T-helper 17 cell (primary cell): ENCODE measurements at regions not wholly inside any gene's neighbourhood (a gene's known extent, or its start where the extent isn't known, plus 50 kb on each side); places are given as distances from the start of the nearest gene placed in this dataset.

Experiments
- ATAC-seq: fragments of 150-1000 bp; cut with Tn5 transposase; 2 replicates; pipeline ENCODE4 v1.10.0; 2021; ENCODE audit warnings: mild to moderate bottlenecking, moderate library complexity
- DNase-seq, 3 donors: peaks; one replicate each; pipeline versions ENCODE4 v3.0.0 to v3.0.0-alpha.2; 2020 to 2021
- H3K9me3 ChIP-seq: one replicate; pipeline ENCODE4 v1.7.0; 2013; ENCODE audit warnings: low read length, mild to moderate bottlenecking; ENCODE audit not compliant: control insufficient read depth, poor library complexity, severe bottlenecking
- H3K27ac Mint-ChIP-seq: one replicate; pipeline ENCODE4 v1.8.0; 2022; ENCODE audit warnings: mild to moderate bottlenecking, moderate library complexity, mixed read lengths
- H3K27me3 Mint-ChIP-seq: one replicate; pipeline ENCODE4 v1.8.0; 2022; ENCODE audit warnings: mixed read lengths
- H3K36me3 Mint-ChIP-seq: one replicate; pipeline ENCODE4 v1.8.0; 2022; ENCODE audit warnings: low read depth, mixed read lengths
- H3K4me1 Mint-ChIP-seq: one replicate; pipeline ENCODE4 v1.8.0; 2022; ENCODE audit warnings: mild to moderate bottlenecking, mixed read lengths
- H3K4me3 Mint-ChIP-seq: one replicate; pipeline ENCODE4 v1.8.0; 2022; ENCODE audit warnings: mild to moderate bottlenecking, moderate library complexity, mixed read lengths

DNA sequence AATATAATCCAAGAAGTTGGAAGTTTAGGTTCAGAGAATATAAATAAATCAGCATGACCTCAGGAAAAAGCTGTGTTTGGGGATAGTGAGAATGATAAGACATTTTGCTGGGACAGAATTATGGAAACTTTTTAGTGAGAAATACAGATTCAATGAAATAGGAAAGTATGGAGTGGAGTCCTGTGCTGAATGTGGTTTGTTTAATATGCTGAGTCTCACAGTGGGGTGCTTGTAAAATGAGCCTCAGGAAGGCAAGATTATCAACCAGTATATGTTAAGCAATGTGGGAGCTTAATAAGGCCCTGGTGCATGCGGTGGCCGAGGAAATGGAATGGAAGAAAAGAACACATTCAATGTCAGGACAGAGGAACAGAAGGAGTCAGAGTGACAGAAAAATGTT, 1554.7 kb upstream of the TENM3 start:
- Mint-ChIP-seq H3K27me3 (no peaks in the 10 kb centered on the region), H3K4me3 (no peak overlapping the region), H3K4me1 (no peaks in the 10 kb centered on the region), H3K36me3 (no peaks in the 10 kb centered on the region), H3K27ac (no peak overlapping the region)
- DNase-seq (no peak), ATAC-seq (no peak)
- no peaks in the 10 kb centered on the region for H3K9me3 ChIP-seq

- H3K9me3 ChIP-seq = no peaks in the 10 kb centered on the region
- no peak for DNase-seq
- no peaks in the 10 kb centered on the region for H3K4me1 Mint-ChIP-seq
- H3K4me3 Mint-ChIP-seq = no peak overlapping the region
- ATAC-seq = no peak
- no peaks in the 10 kb centered on the region for H3K36me3 Mint-ChIP-seq
- H3K27ac Mint-ChIP-seq = no peak overlapping the region
- H3K27me3 Mint-ChIP-seq = no peaks in the 10 kb centered on the region
These were observed 1548.3 kb upstream of the TENM3 start for GRCh38 chr4:180694875-180695274.

DNA sequence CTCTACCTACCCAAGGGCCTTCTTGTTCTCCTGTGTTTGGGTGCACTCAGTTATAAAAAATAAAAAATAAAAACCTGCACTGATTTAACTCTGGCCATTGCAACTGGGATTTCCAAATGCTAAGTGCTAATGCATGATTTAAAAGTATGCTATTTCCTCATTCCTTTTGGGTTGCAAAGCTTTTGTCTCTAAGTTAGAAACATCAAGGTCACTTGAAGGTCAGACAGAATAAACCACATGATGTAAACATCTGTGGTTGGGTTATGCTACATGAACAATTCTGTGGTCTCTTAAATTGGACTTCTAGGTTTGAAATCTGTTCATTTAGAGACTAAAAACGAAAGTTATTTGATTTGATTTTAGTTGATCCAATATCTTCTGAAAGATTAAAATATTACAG, 1547.4 kb upstream of the TENM3 start:
- Mint-ChIP-seq H3K27me3 (no peaks in the 10 kb centered on the region), H3K27ac (no peak overlapping the region), H3K4me3 (no peak overlapping the region), H3K4me1 (no peaks in the 10 kb centered on the region), H3K36me3 (no peaks in the 10 kb centered on the region)
- H3K9me3 ChIP-seq = no peaks in the 10 kb centered on the region
- DNase-seq = no peak
- no peak for ATAC-seq

DNA sequence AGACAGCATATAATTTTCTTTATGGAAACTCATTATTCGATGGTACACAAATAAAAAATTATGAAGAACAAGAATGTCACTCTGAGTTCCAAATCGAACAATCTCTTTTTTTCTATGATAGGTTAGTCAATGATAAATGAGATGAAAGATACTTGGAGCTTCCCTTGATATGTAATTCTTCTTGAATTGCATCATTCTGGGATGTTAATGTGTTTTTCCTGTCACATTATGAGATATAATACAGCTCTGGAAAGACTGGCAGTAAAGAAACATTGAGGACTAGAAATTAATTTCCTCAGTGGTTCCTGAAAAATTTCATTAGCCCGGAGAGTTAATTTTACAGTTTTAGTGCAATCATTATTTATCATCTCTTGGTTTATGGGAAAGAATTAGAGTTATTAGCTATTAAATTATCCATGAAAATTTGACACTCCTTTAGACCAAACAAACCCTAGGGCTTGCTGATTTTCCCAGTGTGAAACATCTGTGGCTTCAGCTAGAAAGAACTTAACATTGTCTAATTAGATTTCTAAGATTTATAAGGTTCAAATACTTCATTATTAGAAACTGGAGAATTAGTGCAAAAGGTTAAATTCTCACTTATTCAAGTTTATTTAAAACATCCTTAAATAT, 1546.6 kb upstream of the TENM3 start:
- no peaks in the 10 kb centered on the region for H3K4me1 Mint-ChIP-seq
- DNase-seq = no peak
- H3K27me3 Mint-ChIP-seq = no peaks in the 10 kb centered on the region
- H3K4me3 Mint-ChIP-seq = no peak overlapping the region
- H3K27ac Mint-ChIP-seq = no peak overlapping the region
- no peaks in the 10 kb centered on the region for H3K36me3 Mint-ChIP-seq
- ATAC-seq = no peak
- no peaks in the 10 kb centered on the region for H3K9me3 ChIP-seq

DNA sequence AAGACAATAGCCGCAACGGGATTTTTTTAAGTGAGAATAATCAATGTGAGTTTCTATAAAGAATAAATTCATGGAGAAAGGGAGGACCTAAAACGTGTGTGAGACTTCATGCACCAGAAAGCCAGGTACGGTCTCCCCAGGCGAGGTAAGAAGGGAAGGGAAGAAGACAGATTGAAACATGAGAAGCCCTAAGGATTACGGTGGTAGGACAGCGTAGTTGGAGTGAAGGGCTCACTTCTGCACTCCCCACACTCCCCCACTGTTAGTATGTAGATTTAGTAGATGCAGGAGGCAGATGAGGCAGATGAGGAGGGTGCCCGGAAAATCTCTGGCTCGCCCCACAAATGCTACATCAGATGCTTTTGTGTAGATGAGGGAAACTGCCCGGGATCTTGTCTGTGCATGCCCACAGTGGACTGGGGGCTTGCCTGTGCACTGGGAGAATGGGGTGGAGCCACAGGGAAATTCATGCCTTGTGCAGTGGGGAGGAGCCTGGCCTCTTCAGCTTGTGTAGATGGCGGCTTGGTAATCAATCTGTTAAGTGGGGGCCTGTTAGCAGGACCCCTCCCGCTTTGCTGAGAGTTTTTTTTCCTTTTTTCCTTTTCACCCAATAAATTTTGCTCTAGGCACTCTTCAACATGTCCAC, 1544.5 kb upstream of the TENM3 start:
- no peaks in the 10 kb centered on the region for H3K9me3 ChIP-seq
- Mint-ChIP-seq H3K36me3 (no peaks in the 10 kb centered on the region), H3K4me3 (no peak overlapping the region), H3K27ac (no peak overlapping the region), H3K27me3 (no peaks in the 10 kb centered on the region), H3K4me1 (no peaks in the 10 kb centered on the region)
- no peak for ATAC-seq
- DNase-seq = no peak

- H3K9me3 ChIP-seq = no peaks in the 10 kb centered on the region
- ATAC-seq = no peak
- Mint-ChIP-seq H3K36me3 (no peaks in the 10 kb centered on the region), H3K27me3 (no peaks in the 10 kb centered on the region), H3K4me1 (no peaks in the 10 kb centered on the region), H3K4me3 (no peak overlapping the region), H3K27ac (no peak overlapping the region)
- no peak for DNase-seq
These were observed 1536.4 kb upstream of the TENM3 start for GRCh38 chr4:180706766-180707165.

DNA sequence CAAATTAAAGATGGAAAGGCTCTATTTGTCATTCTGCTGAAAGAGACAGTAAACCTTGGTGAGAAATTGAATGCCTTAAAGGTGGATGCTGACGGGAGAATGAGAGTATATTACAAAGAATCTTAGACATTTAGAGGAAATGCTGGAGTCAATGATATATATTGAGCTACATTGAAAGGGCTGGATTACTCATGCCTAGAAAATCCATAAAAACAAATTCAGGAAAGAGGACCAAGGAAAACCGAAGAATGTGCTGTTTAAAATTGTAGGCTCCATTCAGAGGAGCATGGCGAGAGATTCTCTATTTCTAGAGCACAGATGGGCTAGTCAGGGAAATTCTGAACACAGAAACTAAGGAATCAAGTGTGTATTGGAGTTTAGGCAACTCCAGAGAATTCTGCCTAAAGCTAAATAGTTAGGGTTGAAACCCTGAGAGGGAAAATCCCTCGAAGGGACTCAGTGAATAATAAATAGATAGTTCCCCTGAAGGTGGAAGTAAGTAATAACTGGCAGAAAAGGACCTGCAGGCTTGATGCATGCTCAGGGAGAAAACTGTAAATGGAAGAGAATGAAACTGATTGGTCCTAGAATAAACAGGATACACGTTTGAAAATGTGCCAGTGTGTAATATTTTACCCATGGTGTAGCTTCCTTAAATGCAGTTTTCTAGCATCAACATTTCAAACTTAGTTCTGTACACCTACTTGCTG, 1532.4 kb upstream of the TENM3 start:
- no peaks in the 10 kb centered on the region for H3K9me3 ChIP-seq
- ATAC-seq (no peak), DNase-seq (no peak)
- Mint-ChIP-seq H3K4me1 (no peaks in the 10 kb centered on the region), H3K27me3 (no peaks in the 10 kb centered on the region), H3K27ac (no peak overlapping the region), H3K36me3 (no peaks in the 10 kb centered on the region), H3K4me3 (no peak overlapping the region)

GRCh38 chr4:180717451-180718033, 1525.7 kb upstream of the TENM3 start:
- no peak overlapping the region for H3K4me3 Mint-ChIP-seq
- no peaks in the 10 kb centered on the region for H3K27me3 Mint-ChIP-seq
- ATAC-seq = no peak
- no peak overlapping the region for H3K27ac Mint-ChIP-seq
- no peak for DNase-seq
- no peaks in the 10 kb centered on the region for H3K9me3 ChIP-seq
- no peaks in the 10 kb centered on the region for H3K36me3 Mint-ChIP-seq
- H3K4me1 Mint-ChIP-seq = no peaks in the 10 kb centered on the region

GRCh38 chr4:180721356-180721755, 1521.8 kb upstream of the TENM3 start:
- H3K27ac Mint-ChIP-seq = no peak overlapping the region
- DNase-seq (no peak), ATAC-seq (no peak)
- H3K4me1 Mint-ChIP-seq = no peaks in the 10 kb centered on the region
- H3K9me3 ChIP-seq = no peaks in the 10 kb centered on the region
- no peak overlapping the region for H3K4me3 Mint-ChIP-seq
- no peaks in the 10 kb centered on the region for H3K27me3 Mint-ChIP-seq
- H3K36me3 Mint-ChIP-seq = no peaks in the 10 kb centered on the region

DNA sequence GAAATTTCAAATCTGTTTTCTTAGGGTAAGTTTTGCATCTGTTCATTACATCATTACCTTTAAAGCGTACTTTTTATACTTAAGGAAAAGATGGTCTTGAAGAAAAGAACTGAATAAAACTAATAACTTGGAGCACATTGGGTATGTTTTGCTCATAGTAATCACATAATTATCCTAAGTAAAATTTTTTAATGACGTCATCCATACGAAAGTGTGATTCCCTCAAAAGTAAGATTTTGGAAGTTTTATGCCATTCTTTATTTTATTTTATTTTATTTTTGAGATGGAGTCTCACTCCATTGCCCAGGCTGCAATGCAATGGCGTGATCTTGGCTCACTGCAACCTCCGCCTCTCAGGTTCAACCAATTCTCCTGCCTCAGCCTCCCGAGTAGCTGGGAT, 1516.6 kb upstream of the TENM3 start:
- Mint-ChIP-seq H3K27me3 (no peaks in the 10 kb centered on the region), H3K4me3 (no peak overlapping the region), H3K27ac (no peak overlapping the region), H3K36me3 (no peaks in the 10 kb centered on the region), H3K4me1 (no peaks in the 10 kb centered on the region)
- DNase-seq (no peak), ATAC-seq (no peak)
- no peaks in the 10 kb centered on the region for H3K9me3 ChIP-seq

DNA sequence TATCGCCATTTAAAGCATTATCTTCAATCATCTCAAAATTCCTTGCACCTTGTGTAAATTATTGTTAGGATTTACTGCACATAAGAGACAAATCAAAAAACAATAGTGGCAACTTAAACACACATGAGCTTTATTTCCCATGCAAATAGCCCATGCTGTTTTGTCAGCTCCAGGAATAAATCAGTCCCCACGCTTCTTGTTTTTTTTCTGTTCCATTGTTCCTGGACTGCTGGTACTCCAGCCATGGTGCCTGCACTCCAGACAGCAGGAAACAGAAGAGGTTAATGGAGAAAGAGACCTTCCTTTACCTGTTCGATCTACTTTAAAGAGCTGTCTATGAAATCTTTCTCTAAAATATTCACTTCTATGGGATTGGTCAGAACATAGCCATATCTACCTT, 1515.7 kb upstream of the TENM3 start:
- Mint-ChIP-seq H3K4me1 (no peaks in the 10 kb centered on the region), H3K27me3 (no peaks in the 10 kb centered on the region), H3K27ac (no peak overlapping the region), H3K4me3 (no peak overlapping the region), H3K36me3 (no peaks in the 10 kb centered on the region)
- no peaks in the 10 kb centered on the region for H3K9me3 ChIP-seq
- DNase-seq = no peak
- no peak for ATAC-seq

DNA sequence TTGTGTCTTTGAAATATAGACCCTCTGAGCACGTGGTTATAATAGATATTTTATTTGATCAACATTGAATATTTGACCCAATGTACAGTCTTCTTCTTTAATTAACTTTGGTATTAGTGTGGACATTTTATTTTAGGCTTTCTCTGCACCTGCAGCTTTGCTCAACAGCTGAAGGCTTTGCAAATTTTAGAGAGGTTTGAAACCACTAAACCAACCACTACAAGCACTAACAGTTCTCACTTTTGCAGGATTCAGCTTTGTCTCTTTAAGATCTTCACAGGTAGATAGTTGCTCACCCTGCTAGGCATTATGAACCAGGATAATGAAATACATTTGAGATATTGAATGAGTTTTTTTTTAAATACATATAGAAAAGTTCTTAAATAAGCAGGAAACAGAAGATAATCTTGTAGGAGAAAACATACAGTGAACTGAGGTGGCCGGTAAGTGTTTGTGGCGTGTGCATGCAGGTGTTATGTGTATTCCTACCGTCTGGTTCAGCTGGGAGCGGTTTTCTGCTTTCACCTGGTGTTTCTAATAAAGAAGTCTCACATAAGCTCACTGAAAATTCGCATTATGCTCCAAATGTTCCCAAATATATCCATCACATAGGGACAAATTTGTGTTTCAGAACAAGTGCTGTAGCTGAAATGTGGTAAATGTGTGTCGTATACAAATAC, 1508.3 kb upstream of the TENM3 start:
- Mint-ChIP-seq H3K4me1 (no peaks in the 10 kb centered on the region), H3K36me3 (no peaks in the 10 kb centered on the region), H3K27ac (no peak overlapping the region), H3K4me3 (no peak overlapping the region), H3K27me3 (no peaks in the 10 kb centered on the region)
- no peak for DNase-seq
- no peaks in the 10 kb centered on the region for H3K9me3 ChIP-seq
- ATAC-seq = no peak

DNA sequence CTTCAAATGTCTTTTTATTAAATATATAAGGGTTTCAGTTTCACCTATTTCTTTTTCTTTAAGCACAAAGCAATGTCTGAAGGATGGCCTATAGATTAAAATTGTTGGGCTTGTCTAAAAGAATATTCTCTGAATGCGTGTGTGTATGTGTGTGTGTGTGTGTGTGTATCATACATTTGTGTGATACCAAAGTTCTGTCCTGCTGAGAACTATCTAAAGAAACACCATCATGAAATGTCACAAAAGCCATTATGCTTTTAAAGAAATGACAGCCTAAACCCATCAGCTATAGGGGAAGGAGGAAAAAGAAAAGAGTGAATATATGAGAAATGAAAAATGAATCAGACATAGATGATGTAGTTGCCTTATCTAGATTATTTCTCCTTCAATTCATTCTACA, 1501.5 kb upstream of the TENM3 start:
- Mint-ChIP-seq H3K4me1 (no peaks in the 10 kb centered on the region), H3K27ac (no peak overlapping the region), H3K4me3 (no peak overlapping the region), H3K27me3 (no peaks in the 10 kb centered on the region), H3K36me3 (no peaks in the 10 kb centered on the region)
- DNase-seq (no peak), ATAC-seq (no peak)
- no peaks in the 10 kb centered on the region for H3K9me3 ChIP-seq
